ENCODE measurements at regions not wholly inside any gene's neighbourhood (a gene's known extent, or its start where the extent isn't known, plus 50 kb on each side); places are given as distances from the start of the nearest gene placed in this dataset.

GRCh38 chr17:63029541-63029940 lies 63.5 kb downstream of the TANC2 start:
- DNase-seq (ENCODE audit: low spot score) (no peak), ATAC-seq (ENCODE audit: low read depth) (peak; percentile 80)
- no peaks in the 10 kb centered on the region for H3K9me3 ChIP-seq (ENCODE audit: severe bottlenecking)
- H3K27me3 ChIP-seq (ENCODE audit: insufficient read depth, poor library complexity, severe bottlenecking): no peaks in the 10 kb centered on the region
- H3K4me3 ChIP-seq (ENCODE audit: severe bottlenecking): no peak overlapping the region
- H3K36me3 ChIP-seq (ENCODE audit: low read depth): peaks cover 56% of the 10 kb centered on the region
- H3K4me1 ChIP-seq (ENCODE audit: insufficient read depth, poor library complexity, severe bottlenecking): peaks cover 50% of the 10 kb centered on the region
- H3K27ac ChIP-seq (ENCODE audit: poor library complexity, severe bottlenecking): peak overlapping the region; percentile 38
- TF ChIP-seq CTCF (IDR thresholded peaks at IDR 0.05; ENCODE audit: poor library complexity, severe bottlenecking): no peak

GRCh38 chr17:63032142-63032541 lies 66.1 kb downstream of the TANC2 start:
- DNase-seq (ENCODE audit: low spot score): no peak
- Histone ChIP-seq H3K4me3 (ENCODE audit: severe bottlenecking) (no peak overlapping the region), H3K27me3 (ENCODE audit: insufficient read depth, poor library complexity, severe bottlenecking) (no peaks in the 10 kb centered on the region), H3K4me1 (ENCODE audit: insufficient read depth, poor library complexity, severe bottlenecking) (peaks cover 47% of the 10 kb centered on the region), H3K9me3 (ENCODE audit: severe bottlenecking) (no peaks in the 10 kb centered on the region), H3K27ac (ENCODE audit: poor library complexity, severe bottlenecking) (no peak overlapping the region), H3K36me3 (ENCODE audit: low read depth) (peaks cover 64% of the 10 kb centered on the region)
- no peak for TF ChIP-seq CTCF (IDR thresholded peaks at IDR 0.05; ENCODE audit: poor library complexity, severe bottlenecking)
- no peak for ATAC-seq (ENCODE audit: low read depth)

GRCh38 chr17:63033142-63033541 lies 67.1 kb downstream of the TANC2 start:
- H3K27ac ChIP-seq (ENCODE audit: poor library complexity, severe bottlenecking): no peak overlapping the region
- no peaks in the 10 kb centered on the region for H3K27me3 ChIP-seq (ENCODE audit: insufficient read depth, poor library complexity, severe bottlenecking)
- H3K4me1 ChIP-seq (ENCODE audit: insufficient read depth, poor library complexity, severe bottlenecking): peaks cover 50% of the 10 kb centered on the region
- ATAC-seq (ENCODE audit: low read depth) (no peak), DNase-seq (ENCODE audit: low spot score) (no peak)
- H3K9me3 ChIP-seq (ENCODE audit: severe bottlenecking): no peaks in the 10 kb centered on the region
- peaks cover 59% of the 10 kb centered on the region for H3K36me3 ChIP-seq (ENCODE audit: low read depth)
- TF ChIP-seq CTCF (IDR thresholded peaks at IDR 0.05; ENCODE audit: poor library complexity, severe bottlenecking): no peak
- H3K4me3 ChIP-seq (ENCODE audit: severe bottlenecking): no peak overlapping the region

- Histone ChIP-seq H3K27ac (ENCODE audit: poor library complexity, severe bottlenecking) (peak overlapping the region; percentile 29), H3K9me3 (ENCODE audit: severe bottlenecking) (no peaks in the 10 kb centered on the region), H3K36me3 (ENCODE audit: low read depth) (peaks cover 41% of the 10 kb centered on the region), H3K4me1 (ENCODE audit: insufficient read depth, poor library complexity, severe bottlenecking) (peaks cover 54% of the 10 kb centered on the region), H3K4me3 (ENCODE audit: severe bottlenecking) (no peak overlapping the region), H3K27me3 (ENCODE audit: insufficient read depth, poor library complexity, severe bottlenecking) (no peaks in the 10 kb centered on the region)
- ATAC-seq (ENCODE audit: low read depth): peak; percentile 53
- DNase-seq (ENCODE audit: low spot score): no peak
- TF ChIP-seq CTCF (IDR thresholded peaks at IDR 0.05; ENCODE audit: poor library complexity, severe bottlenecking): no peak
Measured at GRCh38 chr17:63035271-63035670, 69.2 kb downstream of the TANC2 start.

- H3K27ac ChIP-seq (ENCODE audit: poor library complexity, severe bottlenecking): peak overlapping the region; percentile 29
- no peaks in the 10 kb centered on the region for H3K27me3 ChIP-seq (ENCODE audit: insufficient read depth, poor library complexity, severe bottlenecking)
- peaks cover 37% of the 10 kb centered on the region for H3K36me3 ChIP-seq (ENCODE audit: low read depth)
- peaks cover 59% of the 10 kb centered on the region for H3K4me1 ChIP-seq (ENCODE audit: insufficient read depth, poor library complexity, severe bottlenecking)
- no peaks in the 10 kb centered on the region for H3K9me3 ChIP-seq (ENCODE audit: severe bottlenecking)
- ATAC-seq (ENCODE audit: low read depth) (no peak), DNase-seq (ENCODE audit: low spot score) (no peak)
- no peak for TF ChIP-seq CTCF (IDR thresholded peaks at IDR 0.05; ENCODE audit: poor library complexity, severe bottlenecking)
- H3K4me3 ChIP-seq (ENCODE audit: severe bottlenecking): no peak overlapping the region
Measured at GRCh38 chr17:63035695-63036094, 69.7 kb downstream of the TANC2 start.
